ENCODE measurements at regions not wholly inside any gene's neighbourhood (a gene's known extent, or its start where the extent isn't known, plus 50 kb on each side); places are given as distances from the start of the nearest gene placed in this dataset.

- no peak for DNase-seq (ENCODE audit: low spot score)
Measured at GRCh38 chr3:153443961-153444360, 281.9 kb downstream of the RAP2B start.

DNA sequence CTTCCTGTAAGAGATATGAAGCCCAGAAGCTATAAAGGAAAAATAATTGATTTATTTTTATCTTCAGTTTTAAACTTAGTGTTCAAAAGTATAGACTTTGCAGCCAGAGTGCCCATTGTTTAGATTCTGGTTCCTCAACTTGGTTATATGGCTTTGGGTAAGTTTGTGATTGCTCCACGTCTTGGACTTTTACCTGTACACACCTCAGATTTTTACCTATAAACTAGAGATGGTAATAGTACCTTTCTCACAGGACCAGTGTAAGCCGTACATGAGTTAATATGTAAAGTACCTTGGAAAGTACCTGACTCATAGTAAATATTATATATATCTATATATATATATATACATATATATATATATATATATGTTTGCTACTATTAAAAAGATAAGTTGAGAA, 283.8 kb downstream of the RAP2B start:
- DNase-seq (ENCODE audit: low spot score) = no peak
- no peak for TF ChIP-seq CTCF (IDR thresholded peaks at IDR 0.05; ENCODE audit: extremely low read depth, missing control alignments)

More at GRCh38 chr3:153443961-153444360, 281.9 kb downstream of the RAP2B start:
- no peak for TF ChIP-seq CTCF (IDR thresholded peaks at IDR 0.05; ENCODE audit: extremely low read depth, missing control alignments)

- no peak for DNase-seq (ENCODE audit: low spot score)
- no peak for TF ChIP-seq CTCF (IDR thresholded peaks at IDR 0.05; ENCODE audit: extremely low read depth, missing control alignments)
Measured at GRCh38 chr3:153448151-153448829, 286.3 kb downstream of the RAP2B start.

- no peak for TF ChIP-seq CTCF (IDR thresholded peaks at IDR 0.05; ENCODE audit: extremely low read depth, missing control alignments)
Measured at GRCh38 chr3:153456833-153457545, 295.0 kb downstream of the RAP2B start.

GRCh38 chr3:153458881-153459280, 296.9 kb downstream of the RAP2B start:
- no peak for DNase-seq (ENCODE audit: low spot score)
- no peak for TF ChIP-seq CTCF (IDR thresholded peaks at IDR 0.05; ENCODE audit: extremely low read depth, missing control alignments)

More at GRCh38 chr3:153456833-153457545, 295.0 kb downstream of the RAP2B start:
- DNase-seq (ENCODE audit: low spot score) = no peak

- no peak for TF ChIP-seq CTCF (IDR thresholded peaks at IDR 0.05; ENCODE audit: extremely low read depth, missing control alignments)
- DNase-seq (ENCODE audit: low spot score) = no peak
Measured at GRCh38 chr3:153462545-153462944, 300.5 kb downstream of the RAP2B start.

GRCh38 chr3:153463895-153464294, 301.9 kb downstream of the RAP2B start:
- no peak for TF ChIP-seq CTCF (IDR thresholded peaks at IDR 0.05; ENCODE audit: extremely low read depth, missing control alignments)
- peak; percentile 15 for DNase-seq (ENCODE audit: low spot score)
